ENCODE measurements at regions not wholly inside any gene's neighbourhood (a gene's known extent, or its start where the extent isn't known, plus 50 kb on each side); places are given as distances from the start of the nearest gene placed in this dataset.

GRCh38 chr3:137409584-137409983 lies 354.5 kb upstream of the SOX14 start:
- WGBS (ENCODE audit: insufficient coverage): 60% methylated on average over 1 of the region's 2 CpGs
- no peaks in the 10 kb centered on the region for H3K4me1 ChIP-seq (ENCODE audit: control extremely low read depth in 1 of 4, control insufficient read depth in 4 of 4, insufficient read depth in 4 of 4, low read length in 3 of 4)
- no peak overlapping the region for H3K4me3 ChIP-seq (ENCODE audit: control insufficient read depth in 1 of 7, extremely low read depth in 1 of 7, insufficient read depth in 4 of 7, low read depth in 2 of 7, low read length in 6 of 7)
- H3K9me3 ChIP-seq (ENCODE audit: control extremely low read depth in 1 of 5, control insufficient read depth in 4 of 5, insufficient read depth in 2 of 5, low read depth in 1 of 5, low read length in 4 of 5): no peaks in the 10 kb centered on the region
- ChIA-PET POLR2A (no interaction called here), CTCF (no interaction called here)
- no peaks in the 10 kb centered on the region for H3K36me3 ChIP-seq (ENCODE audit: control insufficient read depth in 4 of 4, insufficient read depth in 4 of 4, low read length in 3 of 4)
- no peak overlapping the region for H3K27ac ChIP-seq (ENCODE audit: insufficient read depth in 1 of 2, low read depth in 1 of 2, low read length in 2 of 2, poor library complexity in 1 of 2, severe bottlenecking in 2 of 2)
- H3K27me3 ChIP-seq (replicated peaks in 2 of 5; ENCODE audit: control insufficient read depth in 4 of 5, insufficient read depth in 5 of 5, low read length in 4 of 5): no peaks in the 10 kb centered on the region
- DNase-seq: no peak

GRCh38 chr3:137410028-137410427 lies 354.1 kb upstream of the SOX14 start:
- Histone ChIP-seq H3K4me3 (ENCODE audit: control insufficient read depth in 1 of 7, extremely low read depth in 1 of 7, insufficient read depth in 4 of 7, low read depth in 2 of 7, low read length in 6 of 7) (no peak overlapping the region), H3K36me3 (ENCODE audit: control insufficient read depth in 4 of 4, insufficient read depth in 4 of 4, low read length in 3 of 4) (no peaks in the 10 kb centered on the region), H3K4me1 (ENCODE audit: control extremely low read depth in 1 of 4, control insufficient read depth in 4 of 4, insufficient read depth in 4 of 4, low read length in 3 of 4) (no peaks in the 10 kb centered on the region), H3K27ac (ENCODE audit: insufficient read depth in 1 of 2, low read depth in 1 of 2, low read length in 2 of 2, poor library complexity in 1 of 2, severe bottlenecking in 2 of 2) (no peak overlapping the region), H3K9me3 (ENCODE audit: control extremely low read depth in 1 of 5, control insufficient read depth in 4 of 5, insufficient read depth in 2 of 5, low read depth in 1 of 5, low read length in 4 of 5) (no peaks in the 10 kb centered on the region), H3K27me3 (replicated peaks in 2 of 5; ENCODE audit: control insufficient read depth in 4 of 5, insufficient read depth in 5 of 5, low read length in 4 of 5) (no peaks in the 10 kb centered on the region)
- ChIA-PET CTCF (no interaction called here), POLR2A (no interaction called here)
- WGBS (ENCODE audit: insufficient coverage): no CpG with 5 or more reads among the region's 1 CpG
- no peak for DNase-seq

GRCh38 chr3:137420198-137420995 lies 343.7 kb upstream of the SOX14 start:
- no peaks in the 10 kb centered on the region for H3K4me1 ChIP-seq (ENCODE audit: control extremely low read depth in 1 of 4, control insufficient read depth in 4 of 4, insufficient read depth in 4 of 4, low read length in 3 of 4)
- ChIA-PET CTCF (no interaction called here), POLR2A (no interaction called here)
- H3K9me3 ChIP-seq (ENCODE audit: control extremely low read depth in 1 of 5, control insufficient read depth in 4 of 5, insufficient read depth in 2 of 5, low read depth in 1 of 5, low read length in 4 of 5): peaks cover 2 to 12% (median 5%) of the 10 kb centered on the region in 5 experiments
- H3K27ac ChIP-seq (ENCODE audit: insufficient read depth in 1 of 2, low read depth in 1 of 2, low read length in 2 of 2, poor library complexity in 1 of 2, severe bottlenecking in 2 of 2): no peak overlapping the region
- no peaks in the 10 kb centered on the region for H3K27me3 ChIP-seq (replicated peaks in 2 of 5; ENCODE audit: control insufficient read depth in 4 of 5, insufficient read depth in 5 of 5, low read length in 4 of 5)
- H3K4me3 ChIP-seq (ENCODE audit: control insufficient read depth in 1 of 7, extremely low read depth in 1 of 7, insufficient read depth in 4 of 7, low read depth in 2 of 7, low read length in 6 of 7): no peak overlapping the region
- 93% methylated on average over 3 of the region's 4 CpGs for WGBS (ENCODE audit: insufficient coverage)
- H3K36me3 ChIP-seq (ENCODE audit: control insufficient read depth in 4 of 4, insufficient read depth in 4 of 4, low read length in 3 of 4): no peaks in the 10 kb centered on the region
- no peak for DNase-seq

GRCh38 chr3:137438561-137438960 lies 325.6 kb upstream of the SOX14 start:
- H3K36me3 ChIP-seq (ENCODE audit: control insufficient read depth in 4 of 4, insufficient read depth in 4 of 4, low read length in 3 of 4): no peaks in the 10 kb centered on the region
- DNase-seq: no peak
- H3K4me1 ChIP-seq (ENCODE audit: control extremely low read depth in 1 of 4, control insufficient read depth in 4 of 4, insufficient read depth in 4 of 4, low read length in 3 of 4): no peaks in the 10 kb centered on the region
- no peaks in the 10 kb centered on the region for H3K27me3 ChIP-seq (replicated peaks in 2 of 5; ENCODE audit: control insufficient read depth in 4 of 5, insufficient read depth in 5 of 5, low read length in 4 of 5)
- H3K9me3 ChIP-seq (ENCODE audit: control extremely low read depth in 1 of 5, control insufficient read depth in 4 of 5, insufficient read depth in 2 of 5, low read depth in 1 of 5, low read length in 4 of 5): no peaks in the 10 kb centered on the region
- POLR2A ChIA-PET: no interaction called here
- no peak overlapping the region for H3K27ac ChIP-seq (ENCODE audit: insufficient read depth in 1 of 2, low read depth in 1 of 2, low read length in 2 of 2, poor library complexity in 1 of 2, severe bottlenecking in 2 of 2)
- no peak overlapping the region for H3K4me3 ChIP-seq (ENCODE audit: control insufficient read depth in 1 of 7, extremely low read depth in 1 of 7, insufficient read depth in 4 of 7, low read depth in 2 of 7, low read length in 6 of 7)
- CTCF ChIA-PET: no interaction called here

- no peak overlapping the region for H3K4me3 ChIP-seq (ENCODE audit: control insufficient read depth in 1 of 7, extremely low read depth in 1 of 7, insufficient read depth in 4 of 7, low read depth in 2 of 7, low read length in 6 of 7)
- ChIA-PET CTCF (no interaction called here), POLR2A (no interaction called here)
- no CpG with 5 or more reads among the region's 4 CpGs for WGBS (ENCODE audit: insufficient coverage)
- no peak overlapping the region for H3K27ac ChIP-seq (ENCODE audit: insufficient read depth in 1 of 2, low read depth in 1 of 2, low read length in 2 of 2, poor library complexity in 1 of 2, severe bottlenecking in 2 of 2)
- H3K36me3 ChIP-seq (ENCODE audit: control insufficient read depth in 4 of 4, insufficient read depth in 4 of 4, low read length in 3 of 4): no peaks in the 10 kb centered on the region
- H3K4me1 ChIP-seq (ENCODE audit: control extremely low read depth in 1 of 4, control insufficient read depth in 4 of 4, insufficient read depth in 4 of 4, low read length in 3 of 4): no peaks in the 10 kb centered on the region
- no peaks in the 10 kb centered on the region for H3K27me3 ChIP-seq (replicated peaks in 2 of 5; ENCODE audit: control insufficient read depth in 4 of 5, insufficient read depth in 5 of 5, low read length in 4 of 5)
- peaks cover 0 to 3% (median 0%) of the 10 kb centered on the region in 5 experiments for H3K9me3 ChIP-seq (ENCODE audit: control extremely low read depth in 1 of 5, control insufficient read depth in 4 of 5, insufficient read depth in 2 of 5, low read depth in 1 of 5, low read length in 4 of 5)
- DNase-seq: no peak
Measured at GRCh38 chr3:137460944-137461343, 303.2 kb upstream of the SOX14 start.

GRCh38 chr3:137463131-137463530 lies 301.0 kb upstream of the SOX14 start:
- H3K27ac ChIP-seq (ENCODE audit: insufficient read depth in 1 of 2, low read depth in 1 of 2, low read length in 2 of 2, poor library complexity in 1 of 2, severe bottlenecking in 2 of 2): no peak overlapping the region
- no peaks in the 10 kb centered on the region for H3K36me3 ChIP-seq (ENCODE audit: control insufficient read depth in 4 of 4, insufficient read depth in 4 of 4, low read length in 3 of 4)
- WGBS (ENCODE audit: insufficient coverage): 100% methylated on average over 4 of the region's 5 CpGs
- H3K9me3 ChIP-seq (ENCODE audit: control extremely low read depth in 1 of 5, control insufficient read depth in 4 of 5, insufficient read depth in 2 of 5, low read depth in 1 of 5, low read length in 4 of 5): peaks cover 0 to 3% (median 0%) of the 10 kb centered on the region in 5 experiments
- no peak overlapping the region for H3K4me3 ChIP-seq (ENCODE audit: control insufficient read depth in 1 of 7, extremely low read depth in 1 of 7, insufficient read depth in 4 of 7, low read depth in 2 of 7, low read length in 6 of 7)
- POLR2A ChIA-PET: no interaction called here
- H3K27me3 ChIP-seq (replicated peaks in 2 of 5; ENCODE audit: control insufficient read depth in 4 of 5, insufficient read depth in 5 of 5, low read length in 4 of 5): no peaks in the 10 kb centered on the region
- CTCF ChIA-PET: no interaction called here
- no peaks in the 10 kb centered on the region for H3K4me1 ChIP-seq (ENCODE audit: control extremely low read depth in 1 of 4, control insufficient read depth in 4 of 4, insufficient read depth in 4 of 4, low read length in 3 of 4)
- DNase-seq: no peak

- DNase-seq: no peak
- ChIA-PET CTCF (no interaction called here), POLR2A (no interaction called here)
- H3K27me3 ChIP-seq (replicated peaks in 2 of 5; ENCODE audit: control insufficient read depth in 4 of 5, insufficient read depth in 5 of 5, low read length in 4 of 5): no peaks in the 10 kb centered on the region
- no peak overlapping the region for H3K4me3 ChIP-seq (ENCODE audit: control insufficient read depth in 1 of 7, extremely low read depth in 1 of 7, insufficient read depth in 4 of 7, low read depth in 2 of 7, low read length in 6 of 7)
- no peaks in the 10 kb centered on the region for H3K4me1 ChIP-seq (ENCODE audit: control extremely low read depth in 1 of 4, control insufficient read depth in 4 of 4, insufficient read depth in 4 of 4, low read length in 3 of 4)
- 33% methylated on average over 1 of the region's 4 CpGs for WGBS (ENCODE audit: insufficient coverage)
- no peak overlapping the region for H3K27ac ChIP-seq (ENCODE audit: insufficient read depth in 1 of 2, low read depth in 1 of 2, low read length in 2 of 2, poor library complexity in 1 of 2, severe bottlenecking in 2 of 2)
- no peaks in the 10 kb centered on the region for H3K36me3 ChIP-seq (ENCODE audit: control insufficient read depth in 4 of 4, insufficient read depth in 4 of 4, low read length in 3 of 4)
- peaks cover 0 to 3% (median 0%) of the 10 kb centered on the region in 5 experiments for H3K9me3 ChIP-seq (ENCODE audit: control extremely low read depth in 1 of 5, control insufficient read depth in 4 of 5, insufficient read depth in 2 of 5, low read depth in 1 of 5, low read length in 4 of 5)
Measured at GRCh38 chr3:137464341-137464740, 299.8 kb upstream of the SOX14 start.
